Motor neuron (in vitro differentiated cells): ENCODE measurements at regions not wholly inside any gene's neighbourhood (a gene's known extent, or its start where the extent isn't known, plus 50 kb on each side); places are given as distances from the start of the nearest gene placed in this dataset.
"Not testable (repeated sequence)": the region's sequence is repeated elsewhere in the genome, so short reads cannot be mapped to it uniquely, and the experiment has no call there.

Experiments used
- ATAC-seq, 8 experiments: fragments of 200-7000 bp; cut with Tn5 transposase; replicated peaks in 6 of 8; 2 replicates each; pipeline ENCODE4 v1.8.0; 2021; ENCODE audit warnings: mild to moderate bottlenecking in 8 of 8, moderate library complexity in 8 of 8
- H3K27ac ChIP-seq, 2 donors: fragments of 250-450 bp; sonication (Bioruptor Pico); 2 replicates each; pipeline ENCODE4 v1.9.0; 2021; ENCODE audit warnings: antibody characterized with exemption in 2 of 2, mild to moderate bottlenecking in 2 of 2, moderate library complexity in 1 of 2
- H3K4me1 ChIP-seq, 2 donors: fragments of 250-450 bp; sonication (Bioruptor Pico); replicated peaks in 1 of 2; 2 replicates each; pipeline ENCODE4 v1.6.1; 2021; ENCODE audit warnings: antibody characterized with exemption in 2 of 2, mild to moderate bottlenecking in 2 of 2, moderate library complexity in 1 of 2
- H3K4me3 ChIP-seq, 5 donors: fragments of 250-450 bp; sonication (Bioruptor Pico); 2 replicates each; pipeline ENCODE4 v1.9.0; 2021; ENCODE audit warnings: antibody characterized with exemption in 5 of 5, mild to moderate bottlenecking in 5 of 5, moderate library complexity in 4 of 5
- WGBS, 10 experiments: fragments of 450-650 bp; shearing (Covaris generic); methylation state at CpG; one replicate each; pipeline ENCODE4 v1.0.0; 2022; 5-methylcytosine and 5-hydroxymethylcytosine counted together
- in situ Hi-C, 9 experiments: fragments of 400-800 bp; cut with MboI; loops; one replicate each; pipeline ENCODE4 v1.15.0; 2021; ENCODE audit warnings: low sequenced_read_pairs in 9 of 9, low pct_unique_long_range_greater_than_20kb in 2 of 9; ENCODE audit not compliant: unreplicated experiment in 9 of 9

- WGBS, 10 experiments = 8 to 100% (median 40%) methylated on average over 1 to 2 of the region's 3 CpGs; no CpG with 5 or more reads in 3 of the 10 experiments
- H3K27ac ChIP-seq = no peak overlapping the region
- ATAC-seq = peak; percentile 72 to 90 (median 82)
- H3K4me1 ChIP-seq = peaks cover 6 to 12% of the 10 kb centered on the region in 2 donors
- in situ Hi-C loops = loop anchor here in 1 of 9 experiments (25.0 kb wide), 1 partner anchor 1060 kb away; no protein-coding TSS in a partner anchor
- no peak overlapping the region for H3K4me3 ChIP-seq
Measured at GRCh38 chr2:129396980-129397599, 582.4 kb upstream of the RAB6C start.

DNA sequence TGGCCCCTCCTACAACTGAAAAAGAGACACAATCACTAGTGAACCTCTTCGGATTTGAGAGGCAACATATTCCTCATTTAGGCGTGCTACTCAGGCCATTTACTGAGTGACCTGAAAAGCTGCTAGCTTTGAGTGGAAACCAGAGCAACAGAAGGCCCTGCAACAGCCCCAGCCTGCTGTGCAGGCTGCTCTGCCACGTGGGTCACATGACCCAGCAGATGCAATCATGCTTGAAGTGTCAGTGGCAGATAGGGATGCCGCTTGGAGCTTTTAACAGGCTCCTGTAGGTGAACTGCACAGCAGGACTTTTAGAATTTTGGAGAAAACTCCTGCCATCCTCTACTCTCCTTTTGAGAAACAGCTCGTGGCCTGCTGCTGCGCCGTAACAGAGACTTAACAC is 578.6 kb upstream of the RAB6C start:
- H3K4me1 ChIP-seq = peaks cover 6 to 12% of the 10 kb centered on the region in 2 donors
- ATAC-seq = peak in 5 of 8 experiments; percentile 88 to 97 (median 94)
- in situ Hi-C loops = no loop called here
- WGBS, 10 experiments = 0 to 83% (median 63%) methylated on average over 1 to 6 of the region's 7 CpGs; no CpG with 5 or more reads in 3 of the 10 experiments
- no peak overlapping the region for H3K27ac ChIP-seq
- no peak overlapping the region for H3K4me3 ChIP-seq

GRCh38 chr2:129402076-129402475 is 577.4 kb upstream of the RAB6C start:
- no peak overlapping the region for H3K27ac ChIP-seq
- peaks cover 6 to 12% of the 10 kb centered on the region in 2 donors for H3K4me1 ChIP-seq
- no peak overlapping the region for H3K4me3 ChIP-seq
- in situ Hi-C loops = no loop called here
- 0 to 100% (median 89%) methylated on average over 1 to 2 of the region's 2 CpGs; no CpG with 5 or more reads in 2 of the 10 experiments for whole genome bisulfite sequencing, 10 experiments
- ATAC-seq = no peak

- no peak for ATAC-seq
- H3K4me3 ChIP-seq = no peak overlapping the region
- in situ Hi-C loops = no loop called here
- no peak overlapping the region for H3K27ac ChIP-seq
- WGBS, 10 experiments = 0 to 100% (median 83%) methylated on average over 1 to 2 of the region's 2 CpGs; no CpG with 5 or more reads in 3 of the 10 experiments
- peaks cover 6 to 12% of the 10 kb centered on the region in 2 donors for H3K4me1 ChIP-seq
Measured at GRCh38 chr2:129404000-129404685, 575.3 kb upstream of the RAB6C start.

- Histone ChIP-seq H3K4me1 (no peaks in the 10 kb centered on the region), H3K4me3 (no peak overlapping the region), H3K27ac (no peak overlapping the region)
- in situ Hi-C loops = no loop called here
- 0 to 100% (median 80%) methylated on average over 1 of the region's 1 CpG; no CpG with 5 or more reads in 1 of the 10 experiments for WGBS, 10 experiments
- no peak for ATAC-seq
Measured at GRCh38 chr2:129408570-129408969, 570.9 kb upstream of the RAB6C start.

GRCh38 chr2:129417041-129417440 is 562.4 kb upstream of the RAB6C start:
- H3K4me3 ChIP-seq, ATAC-seq, H3K27ac ChIP-seq, in situ Hi-C loops, H3K4me1 ChIP-seq: not testable (repeated sequence)
- WGBS, 10 experiments = 37 to 92% (median 62%) methylated on average over 2 to 5 of the region's 24 CpGs; no CpG with 5 or more reads in 5 of the 10 experiments

GRCh38 chr2:129422028-129422427 is 557.4 kb upstream of the RAB6C start:
- in situ Hi-C loops = no loop called here
- WGBS, 10 experiments = 0 to 57% (median 27%) methylated on average over 1 of the region's 1 CpG; no CpG with 5 or more reads in 2 of the 10 experiments
- ATAC-seq = peak in 5 of 8 experiments; percentile 13 to 67 (median 27)
- Histone ChIP-seq H3K4me3 (no peak overlapping the region), H3K4me1 (peaks cover 3% of the 10 kb centered on the region in 2 donors), H3K27ac (no peak overlapping the region)

GRCh38 chr2:129428086-129428660 is 551.3 kb upstream of the RAB6C start:
- peaks cover 3 to 15% of the 10 kb centered on the region in 2 donors for H3K4me1 ChIP-seq
- in situ Hi-C loops = loop anchor here in 1 of 9 experiments (25.0 kb wide), 1 partner anchor 409 kb away; no protein-coding TSS in a partner anchor
- no peak overlapping the region for H3K27ac ChIP-seq
- no peak for ATAC-seq
- H3K4me3 ChIP-seq = no peak overlapping the region
- WGBS, 10 experiments = 0 to 100% (median 80%) methylated on average over 1 to 10 of the region's 10 CpGs; no CpG with 5 or more reads in 3 of the 10 experiments

- H3K4me1 ChIP-seq = peaks cover 3 to 15% of the 10 kb centered on the region in 2 donors
- no peak overlapping the region for H3K27ac ChIP-seq
- in situ Hi-C loops = loop anchor here in 1 of 9 experiments (25.0 kb wide), 1 partner anchor 406 kb away; no protein-coding TSS in a partner anchor
- no peak overlapping the region for H3K4me3 ChIP-seq
- 20 to 100% (median 79%) methylated on average over 2 to 7 of the region's 7 CpGs; no CpG with 5 or more reads in 4 of the 10 experiments for WGBS, 10 experiments
- ATAC-seq = peak in 3 of 8 experiments; percentile 96 to 97 (median 96)
Measured at GRCh38 chr2:129430911-129431310, 548.6 kb upstream of the RAB6C start.

GRCh38 chr2:129431881-129432280 is 547.6 kb upstream of the RAB6C start:
- ATAC-seq = no peak
- no peak overlapping the region for H3K4me3 ChIP-seq
- H3K27ac ChIP-seq = no peak overlapping the region
- H3K4me1 ChIP-seq = peaks cover 3 to 15% of the 10 kb centered on the region in 2 donors
- 0 to 100% (median 90%) methylated on average over 1 to 3 of the region's 7 CpGs; no CpG with 5 or more reads in 7 of the 10 experiments for WGBS, 10 experiments
- in situ Hi-C loops = loop anchor here in 1 of 9 experiments (25.0 kb wide), 1 partner anchor 405 kb away; no protein-coding TSS in a partner anchor

- in situ Hi-C loops = loop anchor here in 1 of 9 experiments (25.0 kb wide), 1 partner anchor 400 kb away; no protein-coding TSS in a partner anchor
- no peak overlapping the region for H3K27ac ChIP-seq
- 0 to 100% (median 65%) methylated on average over 1 to 5 of the region's 5 CpGs; no CpG with 5 or more reads in 5 of the 10 experiments for WGBS, 10 experiments
- H3K4me3 ChIP-seq = no peak overlapping the region
- peaks cover 5 to 6% of the 10 kb centered on the region in 2 donors for H3K4me1 ChIP-seq
- no peak for ATAC-seq
Measured at GRCh38 chr2:129436809-129437208, 542.7 kb upstream of the RAB6C start.

GRCh38 chr2:129437725-129438124 is 541.7 kb upstream of the RAB6C start:
- in situ Hi-C loops = loop anchor here in 1 of 9 experiments (25.0 kb wide), 1 partner anchor 400 kb away; no protein-coding TSS in a partner anchor
- H3K4me3 ChIP-seq = no peak overlapping the region
- peaks cover 4% of the 10 kb centered on the region in 2 donors for H3K4me1 ChIP-seq
- WGBS, 10 experiments = 0 to 83% (median 20%) methylated on average over 1 to 2 of the region's 3 CpGs; no CpG with 5 or more reads in 5 of the 10 experiments
- peak in 2 of 8 experiments; percentile 49 to 52 for ATAC-seq
- no peak overlapping the region for H3K27ac ChIP-seq
